HG03521 (cell line): ENCODE measurements at regions not wholly inside any gene's neighbourhood (a gene's known extent, or its start where the extent isn't known, plus 50 kb on each side); places are given as distances from the start of the nearest gene placed in this dataset.
A peak's percentile ranks its signal among the peaks of the same experiment; 100 is the strongest.
"Not testable (repeated sequence)": the region's sequence is repeated elsewhere in the genome, so short reads cannot be mapped to it uniquely, and the experiment has no call there.

Source experiments
- ATAC-seq: cut with Tn5 transposase; IDR thresholded peaks from one replicate; pipeline ENCODE4 v1.9.1; 2021; ENCODE audit warnings: mild to moderate bottlenecking, moderate library complexity; ENCODE audit not compliant: unreplicated experiment

GRCh38 chr18:1527805-1528204 is 623.1 kb downstream of the ADCYAP1 start:
- ATAC-seq = no peak

GRCh38 chr18:1528447-1528846 is 623.8 kb downstream of the ADCYAP1 start:
- no peak for ATAC-seq

- no peak for ATAC-seq
These were observed 624.4 kb downstream of the ADCYAP1 start for GRCh38 chr18:1528964-1529509.

GRCh38 chr18:1530650-1531049 is 626.0 kb downstream of the ADCYAP1 start:
- no peak for ATAC-seq

DNA sequence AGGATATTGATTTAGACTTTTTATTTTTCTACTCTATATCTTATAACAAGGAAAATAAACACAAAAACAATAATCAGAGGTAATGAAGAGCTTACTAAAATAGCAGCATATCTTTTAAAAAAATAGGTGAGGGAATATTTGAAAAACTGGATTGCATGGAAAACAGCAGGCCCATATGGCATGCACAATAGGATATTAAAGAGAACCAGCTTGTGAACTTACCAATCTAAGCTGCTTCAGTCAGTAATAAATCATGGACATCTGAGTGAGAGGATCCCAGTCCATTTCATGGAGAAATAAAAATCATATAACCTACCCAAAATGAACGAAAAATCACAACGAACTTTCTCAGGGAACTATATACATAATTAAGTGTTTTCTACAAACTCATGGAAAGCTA is 634.6 kb downstream of the ADCYAP1 start:
- ATAC-seq = no peak

DNA sequence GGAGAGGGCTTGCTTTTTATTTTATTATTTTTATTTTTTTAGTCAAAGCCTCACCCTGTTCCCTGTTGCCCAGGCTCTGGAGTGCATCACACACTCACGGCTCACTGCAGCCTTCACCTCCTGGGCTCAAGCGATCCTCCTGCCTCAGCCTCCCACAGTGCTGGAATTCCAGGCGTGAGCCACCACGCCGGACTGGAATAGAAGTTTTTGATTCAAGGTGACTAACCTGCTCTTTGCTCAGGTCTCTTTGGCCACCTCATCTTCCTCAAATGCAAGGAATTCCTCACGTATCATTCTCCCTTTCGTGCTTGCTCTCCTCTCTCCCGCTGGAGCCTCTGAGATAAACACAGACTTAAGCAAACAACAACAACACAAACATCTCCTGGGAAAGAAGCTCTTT is 636.8 kb downstream of the ADCYAP1 start:
- ATAC-seq = no peak

DNA sequence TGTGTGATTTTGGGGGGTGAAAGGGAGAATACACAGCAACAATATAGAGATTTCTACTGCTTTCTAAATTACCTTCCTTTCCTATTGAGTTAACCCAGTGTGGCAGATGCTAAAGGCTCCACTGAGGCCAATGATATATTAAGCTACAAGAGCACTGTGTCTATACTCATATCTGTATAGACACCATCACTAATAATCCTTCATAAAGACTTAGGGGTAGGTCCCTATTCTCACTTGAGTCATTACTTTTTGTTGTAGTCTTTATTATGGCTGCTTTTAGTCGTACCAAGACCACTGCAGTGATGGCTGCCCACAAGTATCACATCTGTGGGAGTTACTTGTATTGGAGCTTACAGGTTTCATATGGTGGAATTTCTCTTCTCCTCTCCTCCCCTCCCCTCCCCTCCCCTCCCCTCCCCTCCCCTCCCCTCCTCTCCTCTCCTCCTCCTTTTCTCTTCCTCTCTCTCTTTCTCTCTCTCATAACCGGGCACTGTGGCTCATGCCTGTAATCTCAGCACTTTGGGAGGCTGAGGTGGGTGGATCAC is 637.6 kb downstream of the ADCYAP1 start:
- no peak for ATAC-seq

DNA sequence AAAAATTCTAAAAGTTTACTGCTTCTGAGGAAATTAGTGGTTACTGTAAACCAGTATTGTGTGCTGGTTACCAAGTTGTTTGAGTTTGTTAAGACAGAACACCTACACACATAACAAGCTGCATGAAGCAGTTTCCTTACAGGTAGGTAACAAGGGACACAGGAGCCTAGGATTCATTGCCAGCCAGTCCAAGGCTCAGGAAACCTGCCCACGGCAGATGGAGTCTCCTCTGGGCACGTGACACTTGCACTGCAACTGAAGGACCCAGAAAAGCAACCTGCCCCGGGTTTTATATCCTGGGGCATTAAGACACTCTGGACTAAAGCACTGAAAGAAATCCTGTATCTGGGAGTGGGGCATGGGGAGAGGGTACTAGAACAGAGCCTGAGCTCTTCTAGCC is 639.3 kb downstream of the ADCYAP1 start:
- no peak for ATAC-seq

DNA sequence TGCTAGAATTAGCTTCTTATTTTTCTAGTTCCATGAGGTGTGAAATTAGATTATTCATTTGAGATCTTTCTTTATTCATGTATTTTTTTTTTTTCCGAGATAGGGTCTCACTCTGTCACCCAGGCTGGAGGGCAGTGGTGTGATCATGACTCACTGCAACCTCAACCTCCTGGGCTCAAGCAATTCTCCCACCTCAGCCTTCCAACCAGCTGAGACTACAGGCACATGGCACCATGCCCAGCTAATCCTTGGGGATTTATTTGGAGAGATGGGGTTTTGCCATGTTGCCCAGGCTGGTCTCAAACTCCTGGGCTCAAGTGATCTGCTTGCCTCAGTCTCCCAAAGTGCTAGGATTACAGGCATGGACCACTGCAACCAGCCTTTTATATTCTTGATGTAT is 653.0 kb downstream of the ADCYAP1 start:
- ATAC-seq = not testable (repeated sequence)

- ATAC-seq = no peak
These were observed 654.9 kb downstream of the ADCYAP1 start for GRCh38 chr18:1559563-1559962.

GRCh38 chr18:1564793-1565192 is 660.1 kb downstream of the ADCYAP1 start:
- no peak for ATAC-seq

GRCh38 chr18:1571206-1571605 is 666.5 kb downstream of the ADCYAP1 start:
- ATAC-seq = no peak

- no peak for ATAC-seq
These were observed 669.1 kb downstream of the ADCYAP1 start for GRCh38 chr18:1573732-1574131.

GRCh38 chr18:1575084-1575483 is 670.4 kb downstream of the ADCYAP1 start:
- no peak for ATAC-seq

- no peak for ATAC-seq
These were observed 673.8 kb downstream of the ADCYAP1 start for GRCh38 chr18:1578505-1578904.

- no peak for ATAC-seq
These were observed 676.9 kb downstream of the ADCYAP1 start for GRCh38 chr18:1581581-1581980.

GRCh38 chr18:1585881-1586488 is 681.3 kb downstream of the ADCYAP1 start:
- peak; percentile 71 for ATAC-seq

DNA sequence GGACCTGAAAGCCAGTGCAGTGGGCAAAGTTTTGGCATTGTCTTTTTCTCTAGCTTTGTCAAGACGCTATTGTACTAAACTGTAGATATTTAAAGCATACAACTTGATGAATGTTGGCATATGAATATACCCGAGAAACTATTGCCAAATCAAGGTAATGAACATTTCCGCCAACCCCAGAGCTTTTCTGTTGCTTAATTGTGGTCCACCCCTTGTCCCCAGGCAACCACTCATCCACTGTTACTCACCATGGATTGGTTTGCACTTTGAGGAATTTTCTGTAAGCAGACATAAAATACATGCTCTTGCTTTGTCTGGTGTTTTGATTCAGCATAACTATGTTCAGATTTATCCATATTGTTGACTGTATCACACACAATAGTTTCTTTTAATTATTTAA is 688.4 kb downstream of the ADCYAP1 start:
- ATAC-seq = no peak

DNA sequence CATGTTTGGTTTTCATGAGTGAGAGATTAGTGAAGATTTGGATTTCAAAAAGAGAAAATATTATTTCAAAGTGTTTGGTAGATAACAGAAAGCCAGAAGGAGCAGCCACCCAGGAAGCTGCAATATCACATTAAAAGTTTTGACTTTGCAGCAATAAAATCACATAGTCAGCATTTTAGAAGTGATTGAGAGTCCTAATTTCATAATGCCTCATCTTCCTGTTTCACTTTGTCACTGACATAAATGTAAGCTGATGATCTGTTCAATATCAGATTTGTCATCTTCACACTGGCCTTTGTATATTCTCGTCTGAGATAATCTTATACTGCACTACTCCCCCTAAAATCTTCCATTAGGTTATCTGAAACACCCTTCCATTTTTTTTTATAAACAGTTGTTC is 690.5 kb downstream of the ADCYAP1 start:
- no peak for ATAC-seq

DNA sequence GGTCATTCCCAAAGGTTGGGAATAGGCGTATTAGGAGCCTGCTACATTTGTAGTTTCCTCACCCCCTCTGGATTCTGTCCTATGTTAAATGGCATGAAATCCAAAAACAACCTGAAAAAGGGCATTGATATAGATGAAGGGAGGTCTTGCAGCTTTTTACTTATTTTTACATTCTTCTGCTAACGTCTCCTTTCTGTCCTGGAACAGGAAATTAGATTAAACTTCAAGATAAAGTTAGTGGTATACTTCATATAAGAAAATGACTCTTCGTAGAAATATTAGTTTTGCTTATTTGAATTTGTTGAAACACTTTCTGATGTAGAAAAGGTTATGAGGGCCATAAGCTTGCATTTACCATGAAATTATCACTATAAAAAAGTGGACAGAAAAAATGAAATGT is 694.5 kb downstream of the ADCYAP1 start:
- no peak for ATAC-seq

GRCh38 chr18:1604751-1605150 is 700.1 kb downstream of the ADCYAP1 start:
- ATAC-seq = no peak

DNA sequence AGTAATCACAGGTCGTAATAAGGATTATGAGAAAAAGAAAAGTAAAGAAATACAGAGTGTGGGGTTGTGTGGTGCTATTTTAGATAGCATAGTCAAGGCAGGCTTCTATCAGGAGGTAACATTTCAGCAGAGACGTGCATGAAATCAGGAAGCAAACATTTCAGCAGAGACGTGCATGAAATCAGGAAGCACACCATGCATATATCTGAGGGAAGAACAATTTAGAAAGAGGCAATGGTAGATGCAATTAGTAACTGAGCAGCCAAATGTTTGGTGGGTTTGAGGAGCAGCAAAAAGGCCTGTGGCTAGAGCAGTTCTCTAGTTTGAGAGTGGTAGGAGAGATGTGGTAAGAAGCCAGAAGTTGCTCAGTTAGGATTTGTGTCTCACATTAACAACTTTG is 713.7 kb downstream of the ADCYAP1 start:
- no peak for ATAC-seq

GRCh38 chr18:1619507-1619906 is 714.8 kb downstream of the ADCYAP1 start:
- no peak for ATAC-seq
